K562 (cell line): ENCODE measurements at regions not wholly inside any gene's neighbourhood (a gene's known extent, or its start where the extent isn't known, plus 50 kb on each side); places are given as distances from the start of the nearest gene placed in this dataset.

Source experiments
- ATAC-seq: fragments of 200-7000 bp; cut with Tn5 transposase; 3 replicates; pipeline ENCODE4 v1.9.1; 2020; ENCODE audit warnings: moderate library complexity
- BruUV-seq: library from RNA; stranded (reverse); fragments of 400-500 nt; replicated peaks from 2 replicates; lab custom pipeline; 2021; lab: Mats Ljungman, UMichigan
- CTCF ChIA-PET: fragments of 300-600 bp; formaldehyde crosslinking; extraction: SDS; loops from one replicate; lab custom pipeline; 2021; ENCODE audit warnings: low intra/inter-chr PET ratio; lab: Yijun Ruan, JAX
- POLR2A ChIA-PET: fragments of 300-600, 350-650 bp; sonication (Branson Sonifier 250); formaldehyde crosslinking; extraction: SDS; loops from one replicate; lab custom pipeline; 2021; ENCODE audit warnings: antibody characterized with exemption, inconsistent platforms; lab: Yijun Ruan, JAX
- DNase-seq, 4 experiments: peaks; one replicate each; pipeline versions ENCODE4 v3.0.0 to v3.0.0-alpha.2; 2011 to 2018; ENCODE audit warnings: low spot score in 3 of 4, mixed read lengths in 3 of 4; ENCODE audit errors: extremely low read depth in 1 of 4
- FAIRE-seq: peaks from 2 replicates; lab custom pipeline; 2011; peaks lifted over from hg19 to GRCh38; lab: Jason Lieb, UNC
- H2AFZ ChIP-seq: 2 replicates; pipeline ENCODE4 v1.6.0; 2011; ENCODE audit warnings: low read depth, low read length, control low read depth, inconsistent platforms
- H3K27ac ChIP-seq: fragments of 200-600 bp; 3 replicates; pipeline ENCODE4 v1.8.0; 2011; ENCODE audit warnings: low read depth, mild to moderate bottlenecking, control low read depth, inconsistent platforms, low read length, moderate library complexity, mixed read lengths; ENCODE audit errors: extremely low read depth
- H3K27me3 ChIP-seq, 2 experiments: fragments of 300-600 bp in 1 of 2; 2 replicates in 1 of 2; 3 replicates in 1 of 2; pipeline versions ENCODE4 v1.6.0 to v1.8.0; 2011; ENCODE audit warnings: inconsistent platforms in 2 of 2, low read length in 2 of 2, mild to moderate bottlenecking in 1 of 2, mixed read lengths in 1 of 2, moderate library complexity in 1 of 2; ENCODE audit not compliant: control insufficient read depth in 2 of 2, insufficient read depth in 2 of 2
- H3K36me3 ChIP-seq: fragments of 300-600 bp; 3 replicates; pipeline ENCODE4 v1.8.0; 2011; ENCODE audit warnings: mild to moderate bottlenecking, low read length, inconsistent platforms; ENCODE audit not compliant: control insufficient read depth, insufficient read depth
- H3K4me1 ChIP-seq, 2 experiments: fragments of 200-600 bp in 1 of 2; replicated peaks in 1 of 2; 2 replicates in 1 of 2; 3 replicates in 1 of 2; pipeline versions ENCODE4 v1.5.1 to v1.8.0; 2011; ENCODE audit warnings: inconsistent platforms in 2 of 2, low read length in 2 of 2, mild to moderate bottlenecking in 1 of 2, mixed read lengths in 1 of 2, moderate library complexity in 1 of 2; ENCODE audit not compliant: control insufficient read depth in 2 of 2, insufficient read depth in 2 of 2
- H3K4me2 ChIP-seq: 2 replicates; pipeline ENCODE4 v1.6.1; 2011; ENCODE audit warnings: low read length, control low read depth, inconsistent platforms, mixed read lengths; ENCODE audit not compliant: insufficient read depth
- H3K4me3 ChIP-seq: fragments of 200-600 bp; sonication (generic), shearing (Covaris generic); 2 replicates; pipeline ENCODE4 v1.5.1; 2016; ENCODE audit warnings: control low read depth, inconsistent platforms
- H3K79me2 ChIP-seq: fragments of 200-600 bp; 3 replicates; pipeline ENCODE4 v1.8.0; 2011; ENCODE audit warnings: low read length, inconsistent platforms; ENCODE audit not compliant: control insufficient read depth, insufficient read depth
- H3K9ac ChIP-seq, 2 experiments: 2 replicates each; pipeline versions ENCODE4 v1.6.0 to v1.6.1; 2011; ENCODE audit warnings: low read depth in 2 of 2, low read length in 2 of 2, control low read depth in 1 of 2, inconsistent platforms in 1 of 2, mild to moderate bottlenecking in 1 of 2, mixed read lengths in 1 of 2; ENCODE audit not compliant: insufficient read depth in 1 of 2
- H3K9me1 ChIP-seq: one replicate; pipeline ENCODE4 v1.6.0; 2011; ENCODE audit warnings: inconsistent platforms, mild to moderate bottlenecking, low read length, moderate library complexity; ENCODE audit not compliant: control insufficient read depth, insufficient read depth
- H3K9me3 ChIP-seq: replicated peaks from 2 replicates; pipeline ENCODE4 v1.5.1; 2011; ENCODE audit warnings: low read depth, low read length, inconsistent platforms; ENCODE audit not compliant: control insufficient read depth, insufficient read depth
- H4K20me1 ChIP-seq: replicated peaks from 2 replicates; pipeline ENCODE4 v1.6.1; 2011; ENCODE audit warnings: low read length, inconsistent platforms, mixed read lengths; ENCODE audit not compliant: control insufficient read depth, insufficient read depth
- ARID1B ChIP-seq: fragments of 450-650 bp; IDR thresholded peaks from 2 replicates; pipeline ENCODE4 v1.6.1; 2016; ENCODE audit warnings: antibody characterized with exemption, mild to moderate bottlenecking, inconsistent platforms
- EWSR1 ChIP-seq: fragments of 450-650 bp; IDR thresholded peaks from 2 replicates; pipeline ENCODE4 v1.6.1; 2018; ENCODE audit warnings: borderline replicate concordance, mild to moderate bottlenecking, low read depth, moderate library complexity; ENCODE audit not compliant: partially characterized antibody
- KAT8 ChIP-seq: fragments of 450-650 bp; IDR thresholded peaks from 2 replicates; pipeline ENCODE4 v1.6.1; 2016; ENCODE audit warnings: low read depth, mild to moderate bottlenecking
- RAD51 ChIP-seq: fragments of 450-650 bp; IDR thresholded peaks from 2 replicates; pipeline ENCODE4 v1.7.1; 2016; ENCODE audit warnings: low read depth, mild to moderate bottlenecking, borderline replicate concordance
- RBFOX2 ChIP-seq: fragments of 200-400 bp; formaldehyde crosslinking; IDR thresholded peaks from 2 replicates; pipeline ENCODE4 v1.6.1; 2017; ENCODE audit warnings: low read depth, mild to moderate bottlenecking, low read length, moderate library complexity
- TAL1 ChIP-seq: fragments of 450-650 bp; IDR thresholded peaks from 2 replicates; pipeline ENCODE4 v1.6.1; 2016; ENCODE audit warnings: mild to moderate bottlenecking
- TCF3 ChIP-seq: sonication (generic); formaldehyde crosslinking; IDR thresholded peaks from 2 replicates; pipeline ENCODE4 v1.4.0; 2020; ENCODE audit warnings: mild to moderate bottlenecking, missing genetic modification reagents
- TEAD4 ChIP-seq, 2 experiments: sonication (generic) in 1 of 2; formaldehyde crosslinking in 1 of 2; IDR thresholded peaks; 2 replicates each; pipeline versions ENCODE4 v1.6.1 to v1.8.0; 2012 to 2022; ENCODE audit warnings: borderline replicate concordance in 1 of 2, inconsistent platforms in 1 of 2, low read length in 1 of 2, mild to moderate bottlenecking in 1 of 2, missing genetic modification reagents in 1 of 2
- ZNF384 ChIP-seq: IDR thresholded peaks from 2 replicates; pipeline ENCODE4 v1.6.1; 2012; ENCODE audit warnings: low read depth, low read length, improper control_type of control experiment
- ZNF778 ChIP-seq: fragments of 450-650 bp; formaldehyde crosslinking; IDR thresholded peaks from 2 replicates; pipeline ENCODE4 v1.4.0; 2020; ENCODE audit warnings: mild to moderate bottlenecking, moderate library complexity
- WGBS: fragments of 100-300 bp; shearing (Covaris generic); methylation state at CpG from one replicate; pipeline ENCODE4 v1.1.6; 2016; ENCODE audit warnings: low coverage, mixed read lengths; ENCODE audit not compliant: insufficient coverage; ENCODE audit errors: missing lambda C conversion rate; 5-methylcytosine and 5-hydroxymethylcytosine counted together
- in situ Hi-C: fragments of 300-500 bp; cut with MboI; formaldehyde crosslinking; loops from 4 replicates; pipeline ENCODE4 v1.15.0; 2018; ENCODE audit warnings: inconsistent platforms, mixed read lengths
- intact Hi-C: fragments of 100-400 bp; cut with micrococcal nuclease; formaldehyde crosslinking; loops from 2 replicates; pipeline ENCODE4 v1.14.2; 2022
- TF ChIP-seq, protein P1 (sequence below): fragments of 200-800 bp; sonication (Bioruptor generic); IDR thresholded peaks from 2 replicates; pipeline ENCODE4 v1.6.1; 2017; ENCODE audit warnings: missing genetic modification characterization, missing compliant biosample characterization
- TF ChIP-seq, protein P2 (sequence below), 2 experiments: fragments of 450-650 bp; IDR thresholded peaks; 2 replicates each; pipeline ENCODE4 v1.6.1; 2016; ENCODE audit warnings: mild to moderate bottlenecking in 2 of 2, borderline replicate concordance in 1 of 2, low read depth in 1 of 2, moderate library complexity in 1 of 2

- peaks cover 54 to 69% of the 10 kb centered on the region in 2 experiments for H3K27me3 ChIP-seq
- CTCF ChIA-PET: no interaction called here
- H2AFZ ChIP-seq: no peak overlapping the region
- no peaks in the 10 kb centered on the region for H3K9me1 ChIP-seq
- POLR2A ChIA-PET: interaction anchor here (0.6 to 1.3 kb wide), 2 partner anchors 16 to 20 kb away, joined by 3 read pairs; no protein-coding TSS in a partner anchor
- no TSS peak for BruUV-seq
- no peak for FAIRE-seq
- no peak overlapping the region for H3K4me2 ChIP-seq
- H3K79me2 ChIP-seq: no peaks in the 10 kb centered on the region
- no peaks in the 10 kb centered on the region for H3K36me3 ChIP-seq
- in situ Hi-C loops: no loop called here
- no peaks in the 10 kb centered on the region; a peak in 1 of 5 replicates for H3K4me1 ChIP-seq
- H3K4me3 ChIP-seq: no peak overlapping the region
- no peaks in the 10 kb centered on the region for H3K9me3 ChIP-seq
- H4K20me1 ChIP-seq: no peaks in the 10 kb centered on the region; the same call in 1 of the 2 replicates
- 2% methylated on average over 8 of the region's 8 CpGs for WGBS
- H3K27ac ChIP-seq: no peak overlapping the region
- no peak overlapping the region for H3K9ac ChIP-seq
- ATAC-seq: peak; percentile 80
- DNase-seq: peak in 3 of 4 experiments; percentile 31 to 57 (median 44)
- intact Hi-C loops: no loop called here
- no peak for TF ChIP-seq EWSR1
- TF ChIP-seq ZNF778 (CRISPR knock-in tag): no peak
- TF ChIP-seq, protein P1, sequence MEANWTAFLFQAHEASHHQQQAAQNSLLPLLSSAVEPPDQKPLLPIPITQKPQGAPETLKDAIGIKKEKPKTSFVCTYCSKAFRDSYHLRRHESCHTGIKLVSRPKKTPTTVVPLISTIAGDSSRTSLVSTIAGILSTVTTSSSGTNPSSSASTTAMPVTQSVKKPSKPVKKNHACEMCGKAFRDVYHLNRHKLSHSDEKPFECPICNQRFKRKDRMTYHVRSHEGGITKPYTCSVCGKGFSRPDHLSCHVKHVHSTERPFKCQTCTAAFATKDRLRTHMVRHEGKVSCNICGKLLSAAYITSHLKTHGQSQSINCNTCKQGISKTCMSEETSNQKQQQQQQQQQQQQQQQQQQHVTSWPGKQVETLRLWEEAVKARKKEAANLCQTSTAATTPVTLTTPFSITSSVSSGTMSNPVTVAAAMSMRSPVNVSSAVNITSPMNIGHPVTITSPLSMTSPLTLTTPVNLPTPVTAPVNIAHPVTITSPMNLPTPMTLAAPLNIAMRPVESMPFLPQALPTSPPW: peak; percentile 84
- no peak for TF ChIP-seq RAD51
- TF ChIP-seq TCF3 (CRISPR knock-in tag): 0 out of 2 replicates have a peak, but pooled peaks have one; percentile 31
- no peak for TF ChIP-seq KAT8
- TF ChIP-seq, protein P2, sequence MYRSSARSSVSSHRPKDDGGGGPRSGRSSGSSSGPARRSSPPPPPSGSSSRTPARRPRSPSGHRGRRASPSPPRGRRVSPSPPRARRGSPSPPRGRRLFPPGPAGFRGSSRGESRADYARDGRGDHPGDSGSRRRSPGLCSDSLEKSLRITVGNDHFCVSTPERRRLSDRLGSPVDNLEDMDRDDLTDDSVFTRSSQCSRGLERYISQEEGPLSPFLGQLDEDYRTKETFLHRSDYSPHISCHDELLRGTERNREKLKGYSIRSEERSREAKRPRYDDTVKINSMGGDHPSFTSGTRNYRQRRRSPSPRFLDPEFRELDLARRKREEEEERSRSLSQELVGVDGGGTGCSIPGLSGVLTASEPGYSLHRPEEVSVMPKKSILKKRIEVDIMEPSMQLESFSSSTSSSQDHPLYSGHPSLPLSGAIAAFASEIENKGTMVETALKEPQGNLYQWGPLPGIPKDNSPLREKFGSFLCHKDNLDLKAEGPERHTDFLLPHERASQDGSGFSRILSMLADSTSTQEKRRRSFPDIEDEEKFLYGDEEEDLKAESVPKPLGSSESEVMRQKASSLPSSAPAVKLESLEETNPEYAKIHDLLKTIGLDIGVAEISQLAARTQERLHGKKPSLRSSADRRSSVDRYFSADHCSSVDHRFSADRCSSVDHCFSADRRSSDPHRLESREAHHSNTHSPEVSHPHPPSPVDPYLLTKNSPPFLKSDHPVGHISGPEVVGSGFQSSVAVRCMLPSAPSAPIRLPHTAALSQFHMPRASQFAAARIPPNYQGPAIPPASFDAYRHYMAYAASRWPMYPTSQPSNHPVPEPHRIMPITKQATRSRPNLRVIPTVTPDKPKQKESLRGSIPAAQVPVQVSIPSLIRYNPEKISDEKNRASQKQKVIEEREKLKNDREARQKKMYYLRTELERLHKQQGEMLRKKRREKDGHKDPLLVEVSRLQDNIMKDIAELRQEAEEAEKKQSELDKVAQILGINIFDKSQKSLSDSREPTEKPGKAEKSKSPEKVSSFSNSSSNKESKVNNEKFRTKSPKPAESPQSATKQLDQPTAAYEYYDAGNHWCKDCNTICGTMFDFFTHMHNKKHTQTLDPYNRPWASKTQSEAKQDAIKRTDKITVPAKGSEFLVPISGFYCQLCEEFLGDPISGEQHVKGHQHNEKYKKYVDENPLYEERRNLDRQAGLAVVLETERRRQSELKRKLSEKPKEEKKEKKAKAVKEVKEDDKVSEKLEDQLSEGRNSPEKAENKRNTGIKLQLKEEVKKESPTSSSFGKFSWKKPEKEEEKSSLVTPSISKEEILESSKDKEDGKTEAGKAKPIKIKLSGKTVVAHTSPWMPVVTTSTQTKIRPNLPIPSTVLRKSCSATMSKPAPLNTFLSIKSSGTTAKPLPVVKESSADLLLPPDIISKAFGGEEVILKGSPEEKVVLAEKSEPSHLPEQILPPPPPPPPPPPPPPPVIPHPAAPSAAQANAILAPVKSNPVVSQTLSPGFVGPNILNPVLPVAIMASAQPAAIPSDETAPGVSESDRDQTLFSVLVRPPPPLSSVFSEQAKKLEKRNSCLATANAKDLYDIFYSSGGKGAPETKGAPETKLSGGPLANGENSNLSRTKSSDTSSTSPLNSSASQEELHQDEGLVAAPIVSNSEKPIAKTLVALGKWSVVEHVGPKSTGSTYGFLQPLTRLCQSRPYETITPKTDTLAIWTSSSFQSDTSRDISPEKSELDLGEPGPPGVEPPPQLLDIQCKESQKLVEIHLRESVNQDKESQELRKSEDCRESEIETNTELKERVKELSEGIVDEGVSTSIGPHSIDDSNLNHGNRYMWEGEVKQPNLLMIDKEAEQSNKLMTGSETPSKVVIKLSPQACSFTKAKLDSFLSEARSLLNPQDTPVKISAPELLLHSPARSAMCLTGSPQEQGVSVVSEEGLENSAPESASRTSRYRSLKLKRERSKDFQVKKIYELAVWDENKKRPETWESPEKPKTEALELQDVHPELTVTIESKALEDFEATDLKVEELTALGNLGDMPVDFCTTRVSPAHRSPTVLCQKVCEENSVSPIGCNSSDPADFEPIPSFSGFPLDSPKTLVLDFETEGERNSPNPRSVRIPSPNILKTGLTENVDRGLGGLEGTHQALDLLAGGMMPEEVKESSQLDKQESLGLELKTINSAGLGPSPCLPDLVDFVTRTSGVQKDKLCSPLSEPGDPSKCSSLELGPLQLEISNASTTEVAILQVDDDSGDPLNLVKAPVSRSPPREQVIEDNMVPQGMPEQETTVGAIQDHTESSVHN (IDR thresholded peaks at IDR 0.05; ENCODE audit: borderline replicate concordance in 1 of 2, low read depth in 1 of 2): no peak
- 0 out of 2 replicates have a peak, but pooled peaks have one; percentile 31 for TF ChIP-seq TEAD4 (IDR thresholded peaks at IDR 0.05; ENCODE audit: low read length)
- no peak for TF ChIP-seq TEAD4 (CRISPR knock-in tag; IDR thresholded peaks at IDR 0.05; ENCODE audit: borderline replicate concordance)
- TF ChIP-seq ZNF384: peak; percentile 53; the same call in 1 of the 2 replicates
- 0 out of 2 replicates have a peak, but pooled peaks have one; percentile 9 for TF ChIP-seq ARID1B
- TF ChIP-seq RBFOX2: no peak
- TF ChIP-seq TAL1: peak; percentile 28; the same call in 1 of the 2 replicates
These were observed 60.6 kb upstream of the ZFR start for GRCh38 chr5:32504989-32505596.
